IMR-90 (cell line): ENCODE measurements at regions not wholly inside any gene's neighbourhood (a gene's known extent, or its start where the extent isn't known, plus 50 kb on each side); places are given as distances from the start of the nearest gene placed in this dataset.

Source experiments
- ATAC-seq: fragments of 200-7000 bp; cut with Tn5 transposase; 2 replicates; pipeline ENCODE4 v1.9.1; 2020; ENCODE audit warnings: low read depth, mild to moderate bottlenecking, moderate library complexity
- BruUV-seq: library from RNA; stranded (reverse); fragments of 400-500 nt; replicated peaks from 2 replicates; lab custom pipeline; 2021; lab: Mats Ljungman, UMichigan
- CTCF ChIA-PET: fragments of 300-600 bp; formaldehyde crosslinking; extraction: SDS; loops from one replicate; lab custom pipeline; 2021; ENCODE audit warnings: antibody characterized with exemption; lab: Yijun Ruan, JAX
- POLR2A ChIA-PET: fragments of 300-600 bp; sonication (Branson Sonifier 250); formaldehyde crosslinking; loops from one replicate; lab custom pipeline; 2022; ENCODE audit warnings: antibody characterized with exemption; ENCODE audit not compliant: unreplicated experiment; lab: Charles Lee
- DNase-seq: peaks from one replicate; pipeline ENCODE4 v3.0.0; 2013
- H2AFZ ChIP-seq: replicated peaks from 2 replicates; pipeline ENCODE3; 2013; ENCODE audit warnings: low read length, mild to moderate bottlenecking; ENCODE audit not compliant: poor library complexity
- H2AK5ac ChIP-seq: 2 replicates; pipeline ENCODE4 v1.6.1; 2013; ENCODE audit warnings: low read depth, low read length, inconsistent platforms
- H2AK9ac ChIP-seq: replicated peaks from 2 replicates; pipeline ENCODE3; 2013; ENCODE audit warnings: mild to moderate bottlenecking, low read depth, low read length, moderate library complexity; ENCODE audit not compliant: poor library complexity
- H2BK120ac ChIP-seq: 2 replicates; pipeline ENCODE4 v1.6.1; 2013; ENCODE audit warnings: low read depth, low read length, inconsistent platforms
- H2BK15ac ChIP-seq: 3 replicates; pipeline ENCODE4 v1.6.1; 2013; ENCODE audit warnings: low read depth, low read length, inconsistent platforms
- H2BK20ac ChIP-seq: 2 replicates; pipeline ENCODE4 v1.6.1; 2013; ENCODE audit warnings: low read depth, mild to moderate bottlenecking, inconsistent platforms, low read length, moderate library complexity
- H2BK5ac ChIP-seq: 2 replicates; pipeline ENCODE4 v1.6.1; 2013; ENCODE audit warnings: mild to moderate bottlenecking, low read depth, low read length, inconsistent platforms; ENCODE audit not compliant: poor library complexity, severe bottlenecking
- H3K14ac ChIP-seq: replicated peaks from 2 replicates; pipeline ENCODE4 v1.6.1; 2013; ENCODE audit warnings: low read depth, low read length, inconsistent platforms
- H3K18ac ChIP-seq: 2 replicates; pipeline ENCODE4 v1.6.1; 2013; ENCODE audit warnings: low read depth, low read length, control low read depth
- H3K23ac ChIP-seq: 2 replicates; pipeline ENCODE4 v1.6.1; 2013; ENCODE audit warnings: low read depth, low read length, inconsistent platforms
- H3K27ac ChIP-seq: 2 replicates; pipeline ENCODE4 v1.5.1; 2013; ENCODE audit warnings: mild to moderate bottlenecking, control low read depth, low read length; ENCODE audit not compliant: insufficient read depth
- H3K27me3 ChIP-seq: 2 replicates; pipeline ENCODE4 v1.6.1; 2013; ENCODE audit warnings: low read length; ENCODE audit not compliant: control insufficient read depth, insufficient read depth
- H3K36me3 ChIP-seq: 2 replicates; pipeline ENCODE4 v1.6.1; 2013; ENCODE audit warnings: low read length, mixed read lengths; ENCODE audit not compliant: control insufficient read depth, insufficient read depth
- H3K4ac ChIP-seq: 2 replicates; pipeline ENCODE4 v1.6.1; 2013; ENCODE audit warnings: low read depth, low read length, inconsistent platforms
- H3K4me1 ChIP-seq: 2 replicates; pipeline ENCODE4 v1.6.1; 2013; ENCODE audit warnings: low read length, mixed read lengths; ENCODE audit not compliant: control insufficient read depth, insufficient read depth
- H3K4me2 ChIP-seq: 2 replicates; pipeline ENCODE4 v1.6.1; 2013; ENCODE audit warnings: low read depth, mild to moderate bottlenecking, control low read depth, low read length, moderate library complexity
- H3K4me3 ChIP-seq: 2 replicates; pipeline ENCODE4 v1.5.1; 2013; ENCODE audit warnings: low read depth, mild to moderate bottlenecking, control low read depth, low read length, moderate library complexity; ENCODE audit not compliant: insufficient read depth
- H3K56ac ChIP-seq: 2 replicates; pipeline ENCODE4 v1.6.1; 2013; ENCODE audit warnings: low read length, inconsistent platforms; ENCODE audit not compliant: insufficient read depth; ENCODE audit errors: extremely low read depth
- H3K79me1 ChIP-seq, 2 experiments: 2 replicates each; pipeline ENCODE4 v1.6.1; 2013; ENCODE audit warnings: low read length in 2 of 2, inconsistent platforms in 1 of 2, low read depth in 1 of 2
- H3K9ac ChIP-seq: 2 replicates; pipeline ENCODE4 v1.6.1; 2013; ENCODE audit warnings: low read depth, low read length, control low read depth
- H3K9me1 ChIP-seq: 2 replicates; pipeline ENCODE4 v1.6.1; 2013; ENCODE audit warnings: low read length, inconsistent platforms; ENCODE audit not compliant: insufficient read depth
- H3K9me3 ChIP-seq: 2 replicates; pipeline ENCODE4 v1.6.1; 2013; ENCODE audit warnings: low read length; ENCODE audit not compliant: control insufficient read depth, insufficient read depth
- H4K20me1 ChIP-seq: 2 replicates; pipeline ENCODE4 v1.6.1; 2013; ENCODE audit warnings: low read length, inconsistent platforms; ENCODE audit not compliant: insufficient read depth
- H4K5ac ChIP-seq: 2 replicates; pipeline ENCODE4 v1.6.1; 2013; ENCODE audit warnings: mild to moderate bottlenecking, low read depth, low read length, control low read depth
- H4K8ac ChIP-seq, 2 experiments: 2 replicates each; pipeline ENCODE4 v1.6.1; 2013; ENCODE audit warnings: low read depth in 2 of 2, low read length in 2 of 2, control low read depth in 1 of 2, inconsistent platforms in 1 of 2
- H4K91ac ChIP-seq: 2 replicates; pipeline ENCODE4 v1.6.1; 2013; ENCODE audit warnings: low read depth, low read length, inconsistent platforms; ENCODE audit not compliant: insufficient read depth
- CEBPB ChIP-seq: IDR thresholded peaks from 2 replicates; pipeline ENCODE4 v1.6.1; 2012; ENCODE audit warnings: low read depth, low read length, improper control_type of control experiment
- ELK1 ChIP-seq: fragments of 150-350 bp; IDR thresholded peaks from 2 replicates; pipeline ENCODE4 v1.6.1; 2016; ENCODE audit warnings: low read depth, mild to moderate bottlenecking, low read length, moderate library complexity, borderline replicate concordance
- MAZ ChIP-seq: IDR thresholded peaks from 2 replicates; pipeline ENCODE4 v1.6.1; 2012; ENCODE audit warnings: low read depth, mild to moderate bottlenecking, low read length, improper control_type of control experiment, moderate library complexity, borderline replicate concordance
- MXI1 ChIP-seq: IDR thresholded peaks from 2 replicates; pipeline ENCODE4 v1.6.1; 2012; ENCODE audit warnings: low read depth, mild to moderate bottlenecking, low read length, moderate library complexity, borderline replicate concordance
- NFE2L2 ChIP-seq: fragments of 150-350 bp; IDR thresholded peaks from 2 replicates; pipeline ENCODE4 v1.6.1; 2016; ENCODE audit warnings: low read depth, mild to moderate bottlenecking, low read length
- POLR2A ChIP-seq: IDR thresholded peaks from 2 replicates; pipeline ENCODE4 v1.6.1; 2012; ENCODE audit warnings: mild to moderate bottlenecking, low read depth, low read length
- RAD21 ChIP-seq: IDR thresholded peaks from 2 replicates; pipeline ENCODE4 v1.6.1; 2012; ENCODE audit warnings: low read length, improper control_type of control experiment
- RCOR1 ChIP-seq: IDR thresholded peaks from 2 replicates; pipeline ENCODE4 v1.6.1; 2012; ENCODE audit warnings: mild to moderate bottlenecking, low read length, improper control_type of control experiment; ENCODE audit not compliant: insufficient replicate concordance
- RFX5 ChIP-seq: IDR thresholded peaks from 2 replicates; pipeline ENCODE4 v1.8.0; 2012; ENCODE audit warnings: low read depth, mild to moderate bottlenecking, low read length, moderate library complexity
- SMC3 ChIP-seq: fragments of 150-350 bp; IDR thresholded peaks from 2 replicates; pipeline ENCODE4 v1.6.1; 2016; ENCODE audit warnings: low read depth, mild to moderate bottlenecking, antibody characterized with exemption, low read length, moderate library complexity
- WGBS, 2 experiments: methylation state at CpG; one replicate each; pipeline versions ENCODE4 v1.1.5 to v1.1.7; 2013; ENCODE audit warnings: missing lambda C conversion rate in 2 of 2; ENCODE audit not compliant: insufficient read length in 1 of 2; ENCODE audit errors: extremely low coverage in 2 of 2; 5-methylcytosine and 5-hydroxymethylcytosine counted together
- dilution Hi-C: fragments of 300-500 bp; cut with HindIII; formaldehyde crosslinking; loops from one replicate; pipeline ENCODE4 v1.14.3; 2018; ENCODE audit warnings: low sequenced_read_pairs; ENCODE audit not compliant: unreplicated experiment
- in situ Hi-C: fragments of 300-500 bp; cut with MboI; formaldehyde crosslinking; loops from 3 replicates; pipeline ENCODE4 v1.14.3; 2019; ENCODE audit warnings: low sequenced_read_pairs, inconsistent platforms, mixed read lengths
- intact Hi-C: fragments of 100-400 bp; cut with micrococcal nuclease; formaldehyde crosslinking; loops from 2 replicates; pipeline ENCODE4 v1.10.0; 2022

- H3K4me1 ChIP-seq = no peaks in the 10 kb centered on the region
- H3K9me3 ChIP-seq = no peaks in the 10 kb centered on the region
- no peak overlapping the region for H2BK20ac ChIP-seq
- dilution Hi-C loops (no loop called here), intact Hi-C loops (no loop called here), in situ Hi-C loops (no loop called here)
- no peak overlapping the region for H3K14ac ChIP-seq
- no peak overlapping the region for H4K91ac ChIP-seq
- no peak overlapping the region for H3K18ac ChIP-seq
- ChIA-PET POLR2A (no interaction called here), CTCF (no interaction called here)
- WGBS, 2 experiments = 67% methylated on average over 3 of the region's 8 CpGs; no CpG with 5 or more reads in 1 of the 2 experiments
- H2AK5ac ChIP-seq = no peak overlapping the region
- H3K4ac ChIP-seq = no peak overlapping the region
- H3K27ac ChIP-seq = no peak overlapping the region
- no peak overlapping the region for H4K8ac ChIP-seq
- H3K4me3 ChIP-seq = no peak overlapping the region
- H2AK9ac ChIP-seq = no peak overlapping the region
- H3K36me3 ChIP-seq = no peaks in the 10 kb centered on the region
- H4K20me1 ChIP-seq = no peaks in the 10 kb centered on the region
- TF ChIP-seq RCOR1 (no peak), RFX5 (no peak), MAZ (no peak), RAD21 (no peak), CEBPB (no peak), MXI1 (no peak), NFE2L2 (no peak), SMC3 (no peak), POLR2A (no peak), ELK1 (no peak)
- H2AFZ ChIP-seq = no peak overlapping the region
- no peak overlapping the region for H4K5ac ChIP-seq
- H2BK120ac ChIP-seq = no peak overlapping the region
- no peak overlapping the region for H3K9ac ChIP-seq
- no peak overlapping the region for H2BK15ac ChIP-seq
- H3K4me2 ChIP-seq = no peak overlapping the region
- no TSS peak for BruUV-seq
- H3K56ac ChIP-seq = no peak overlapping the region
- no peaks in the 10 kb centered on the region for H3K9me1 ChIP-seq
- peaks cover 2% of the 10 kb centered on the region; the same call in 1 of the 2 replicates for H3K27me3 ChIP-seq
- no peak overlapping the region for H3K23ac ChIP-seq
- DNase-seq = no peak
- H3K79me1 ChIP-seq = no peaks in the 10 kb centered on the region
- no peak for ATAC-seq
- H2BK5ac ChIP-seq = no peak overlapping the region
These were observed 211.3 kb upstream of the RPS6KA3 start for GRCh38 chrX:20477836-20478524.
